ENCODE measurements at regions not wholly inside any gene's neighbourhood (a gene's known extent, or its start where the extent isn't known, plus 50 kb on each side); places are given as distances from the start of the nearest gene placed in this dataset.

DNA sequence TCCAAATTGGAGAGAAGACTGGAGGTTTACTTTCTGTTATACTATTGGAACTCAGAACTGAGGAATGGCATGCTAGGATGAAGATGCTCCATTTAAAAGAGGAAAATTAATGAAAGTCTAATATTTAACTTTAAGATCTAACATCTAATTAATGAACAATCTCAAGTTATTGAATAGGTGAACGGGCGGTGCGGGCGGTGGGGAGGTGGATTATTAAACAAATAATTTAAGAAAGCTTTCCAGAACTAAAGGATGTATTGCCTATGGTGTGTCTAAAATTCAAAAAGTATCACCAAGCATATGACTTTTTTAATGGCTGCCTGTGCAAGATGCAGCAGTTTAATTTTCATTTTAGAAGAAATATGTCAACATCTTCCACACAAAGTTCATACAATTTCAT lies 1747.1 kb upstream of the SEL1L start (continued):
- TF ChIP-seq STAT6 (CRISPR knock-in tag; conservative IDR thresholded peaks at IDR 0.05; ENCODE audit: low read depth) (no peak), TCF7 (CRISPR knock-in tag; IDR thresholded peaks at IDR 0.05; ENCODE audit: low read depth) (no peak), MYBL2 (CRISPR knock-in tag; IDR thresholded peaks at IDR 0.05) (no peak), NFYB (CRISPR knock-in tag; conservative IDR thresholded peaks at IDR 0.05; ENCODE audit: low read depth) (no peak), MAX (CRISPR knock-in tag; IDR thresholded peaks at IDR 0.05) (no peak), CBFB (CRISPR knock-in tag; IDR thresholded peaks at IDR 0.05; ENCODE audit: low read depth) (no peak), ZNF281 (CRISPR knock-in tag; IDR thresholded peaks at IDR 0.05) (no peak), ZBTB43 (CRISPR knock-in tag; IDR thresholded peaks at IDR 0.05) (no peak), JUN (CRISPR knock-in tag; IDR thresholded peaks at IDR 0.05) (no peak)
- TF ChIP-seq, protein P1, sequence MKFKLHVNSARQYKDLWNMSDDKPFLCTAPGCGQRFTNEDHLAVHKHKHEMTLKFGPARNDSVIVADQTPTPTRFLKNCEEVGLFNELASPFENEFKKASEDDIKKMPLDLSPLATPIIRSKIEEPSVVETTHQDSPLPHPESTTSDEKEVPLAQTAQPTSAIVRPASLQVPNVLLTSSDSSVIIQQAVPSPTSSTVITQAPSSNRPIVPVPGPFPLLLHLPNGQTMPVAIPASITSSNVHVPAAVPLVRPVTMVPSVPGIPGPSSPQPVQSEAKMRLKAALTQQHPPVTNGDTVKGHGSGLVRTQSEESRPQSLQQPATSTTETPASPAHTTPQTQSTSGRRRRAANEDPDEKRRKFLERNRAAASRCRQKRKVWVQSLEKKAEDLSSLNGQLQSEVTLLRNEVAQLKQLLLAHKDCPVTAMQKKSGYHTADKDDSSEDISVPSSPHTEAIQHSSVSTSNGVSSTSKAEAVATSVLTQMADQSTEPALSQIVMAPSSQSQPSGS (CRISPR knock-in tag; IDR thresholded peaks at IDR 0.05; ENCODE audit: borderline replicate concordance, low read depth): no peak
- TF ChIP-seq, protein P2, sequence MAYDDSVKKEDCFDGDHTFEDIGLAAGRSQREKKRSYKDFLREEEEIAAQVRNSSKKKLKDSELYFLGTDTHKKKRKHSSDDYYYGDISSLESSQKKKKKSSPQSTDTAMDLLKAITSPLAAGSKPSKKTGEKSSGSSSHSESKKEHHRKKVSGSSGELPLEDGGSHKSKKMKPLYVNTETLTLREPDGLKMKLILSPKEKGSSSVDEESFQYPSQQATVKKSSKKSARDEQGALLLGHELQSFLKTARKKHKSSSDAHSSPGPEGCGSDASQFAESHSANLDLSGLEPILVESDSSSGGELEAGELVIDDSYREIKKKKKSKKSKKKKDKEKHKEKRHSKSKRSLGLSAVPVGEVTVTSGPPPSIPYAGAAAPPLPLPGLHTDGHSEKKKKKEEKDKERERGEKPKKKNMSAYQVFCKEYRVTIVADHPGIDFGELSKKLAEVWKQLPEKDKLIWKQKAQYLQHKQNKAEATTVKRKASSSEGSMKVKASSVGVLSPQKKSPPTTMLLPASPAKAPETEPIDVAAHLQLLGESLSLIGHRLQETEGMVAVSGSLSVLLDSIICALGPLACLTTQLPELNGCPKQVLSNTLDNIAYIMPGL (CRISPR knock-in tag; IDR thresholded peaks at IDR 0.05): no peak

GRCh38 chr14:83282706-83283105 lies 1749.1 kb upstream of the SEL1L start:
- H3K36me3 Mint-ChIP-seq: no peaks in the 10 kb centered on the region
- DNase-seq (ENCODE audit: low spot score) (no peak), ATAC-seq (no peak)
- no peak overlapping the region for H3K4me3 Mint-ChIP-seq
- H3K27me3 Mint-ChIP-seq (ENCODE audit: low read depth): no peaks in the 10 kb centered on the region
- peaks cover 8% of the 10 kb centered on the region; the same call in 1 of the 2 replicates for H3K9me3 Mint-ChIP-seq
- no peaks in the 10 kb centered on the region for H3K4me1 Mint-ChIP-seq
- CTCF ChIA-PET: interaction anchor here (0.5 kb wide), 1 partner anchor 17 kb away, joined by 3 read pairs; no protein-coding TSS in a partner anchor
- TF ChIP-seq, protein P3, sequence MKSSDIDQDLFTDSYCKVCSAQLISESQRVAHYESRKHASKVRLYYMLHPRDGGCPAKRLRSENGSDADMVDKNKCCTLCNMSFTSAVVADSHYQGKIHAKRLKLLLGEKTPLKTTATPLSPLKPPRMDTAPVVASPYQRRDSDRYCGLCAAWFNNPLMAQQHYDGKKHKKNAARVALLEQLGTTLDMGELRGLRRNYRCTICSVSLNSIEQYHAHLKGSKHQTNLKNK (CRISPR knock-in tag; IDR thresholded peaks at IDR 0.05): no peak
- no peak for TF ChIP-seq GTF2I (CRISPR knock-in tag; conservative IDR thresholded peaks at IDR 0.05)
- POLR2A ChIA-PET: no interaction called here
- H3K27ac Mint-ChIP-seq: no peak overlapping the region

Data from WTC11 (cell line).